HG03196 (cell line): ENCODE measurements at regions not wholly inside any gene's neighbourhood (a gene's known extent, or its start where the extent isn't known, plus 50 kb on each side); places are given as distances from the start of the nearest gene placed in this dataset.
"Not testable (repeated sequence)": the region's sequence is repeated elsewhere in the genome, so short reads cannot be mapped to it uniquely, and the experiment has no call there.

Experiments
- ATAC-seq: cut with Tn5 transposase; IDR thresholded peaks from one replicate; pipeline ENCODE4 v1.9.1; 2021; ENCODE audit not compliant: unreplicated experiment

DNA sequence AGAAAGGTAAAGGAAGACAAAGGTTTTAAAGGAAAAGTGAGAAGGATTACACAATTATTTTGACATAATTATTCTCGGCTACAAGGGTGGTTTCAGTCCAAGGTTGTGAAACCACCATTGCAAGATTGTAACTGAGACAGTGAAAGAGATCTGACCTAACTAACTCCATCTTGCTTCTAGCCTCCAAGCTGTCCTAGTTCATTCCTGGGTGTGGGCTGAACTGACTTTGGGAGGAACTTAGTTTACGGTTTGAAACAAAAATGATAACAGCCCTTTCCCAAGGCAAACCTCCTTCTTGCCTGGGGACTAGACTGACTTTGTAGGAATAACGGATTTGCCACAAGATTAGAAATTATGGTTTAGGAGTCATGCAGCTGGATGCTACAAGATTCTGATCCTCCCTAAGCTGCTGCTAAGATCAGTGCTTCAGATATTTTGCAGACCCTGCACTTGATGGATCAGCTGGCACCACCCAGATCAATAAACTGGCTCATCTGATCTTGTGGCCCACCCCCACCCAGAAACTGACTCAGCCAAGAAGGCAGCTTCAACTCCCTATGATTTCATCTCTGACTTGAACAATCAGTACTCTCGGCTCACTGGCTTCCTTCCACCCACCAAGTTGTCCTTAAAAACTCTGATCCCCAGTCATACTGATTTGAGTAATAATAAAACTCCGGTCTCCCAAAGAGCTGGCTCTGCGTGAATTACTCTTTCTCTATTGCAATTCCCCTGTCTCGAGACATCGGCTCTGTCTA lies 57.7 kb upstream of the AADACL2 start:
- no peak for ATAC-seq

DNA sequence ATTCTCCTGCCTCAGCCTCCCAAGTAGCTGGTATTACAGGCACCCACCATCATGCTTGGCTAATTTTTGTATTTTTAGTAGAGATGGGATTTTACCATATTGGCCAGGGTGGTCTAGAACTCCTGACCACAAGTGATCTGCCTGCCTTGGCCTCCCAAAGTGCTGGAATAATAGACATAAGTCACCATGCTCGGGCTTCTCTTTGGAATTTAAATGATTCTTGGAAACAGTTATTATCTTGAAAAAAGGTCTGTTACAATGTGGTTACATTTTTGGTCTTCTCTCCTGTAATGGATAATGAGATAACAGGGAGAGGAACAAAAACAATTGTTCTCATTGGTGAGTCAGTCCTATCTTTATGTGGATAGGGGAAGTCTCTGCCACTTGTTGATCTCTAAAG lies 59.8 kb upstream of the AADACL2 start:
- ATAC-seq = no peak

DNA sequence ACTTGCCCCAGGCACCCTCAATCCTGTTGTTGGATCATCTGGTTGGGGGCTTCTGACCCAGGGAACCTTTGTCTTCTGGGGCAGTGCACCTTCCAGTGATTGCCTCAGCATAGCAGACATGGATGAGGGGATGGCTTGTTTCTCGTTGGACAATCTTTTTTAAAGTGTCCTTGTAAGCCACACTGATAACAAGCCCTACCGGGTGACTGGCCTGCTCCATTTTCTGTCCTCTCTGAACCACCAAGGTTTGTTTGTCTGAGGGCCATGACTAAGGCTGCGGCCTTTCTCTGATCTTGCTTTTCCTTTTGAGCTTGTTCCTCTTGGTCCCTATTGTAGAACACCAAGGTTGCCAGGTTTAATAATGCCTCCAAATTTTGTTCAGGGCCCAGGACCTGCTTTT lies 66.0 kb upstream of the AADACL2 start:
- ATAC-seq = not testable (repeated sequence)

DNA sequence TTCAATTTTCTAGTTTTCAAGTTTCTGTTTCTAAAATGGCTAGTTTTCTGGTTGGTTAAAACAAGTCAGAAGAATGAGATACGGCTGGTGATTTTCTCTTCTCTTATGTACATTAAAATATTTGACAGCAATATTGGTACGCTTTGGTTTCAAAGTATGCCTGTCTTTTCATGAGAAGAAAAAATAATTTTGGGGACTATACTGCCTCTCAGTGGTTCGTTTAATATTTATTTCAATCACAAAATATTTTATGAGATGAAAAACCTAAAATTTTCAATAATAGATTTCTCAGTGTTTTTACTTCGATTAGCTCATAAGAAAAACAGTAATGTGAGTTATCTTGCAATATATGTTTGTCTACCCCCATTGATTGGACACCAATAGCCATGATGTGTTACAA lies 72.8 kb upstream of the AADACL2 start:
- no peak for ATAC-seq

DNA sequence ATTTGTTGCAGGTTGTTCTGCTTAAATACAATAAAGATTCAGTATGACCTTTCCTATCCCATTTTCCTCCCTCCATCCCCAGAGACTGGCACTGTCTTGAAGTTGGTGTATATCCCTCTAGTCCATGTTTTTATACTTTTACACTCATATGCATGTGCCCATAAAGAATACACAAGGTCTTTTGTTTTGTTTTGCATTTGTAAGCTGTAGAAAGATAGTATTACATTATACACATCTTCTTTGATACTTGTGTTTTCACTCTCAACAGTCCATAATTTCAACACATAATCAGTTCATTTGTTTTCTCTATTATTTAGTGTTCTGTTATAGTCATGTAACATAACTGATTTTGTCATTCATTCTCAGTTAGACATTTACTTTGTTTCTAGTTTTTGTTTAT lies 88.7 kb upstream of the AADACL2 start:
- no peak for ATAC-seq

DNA sequence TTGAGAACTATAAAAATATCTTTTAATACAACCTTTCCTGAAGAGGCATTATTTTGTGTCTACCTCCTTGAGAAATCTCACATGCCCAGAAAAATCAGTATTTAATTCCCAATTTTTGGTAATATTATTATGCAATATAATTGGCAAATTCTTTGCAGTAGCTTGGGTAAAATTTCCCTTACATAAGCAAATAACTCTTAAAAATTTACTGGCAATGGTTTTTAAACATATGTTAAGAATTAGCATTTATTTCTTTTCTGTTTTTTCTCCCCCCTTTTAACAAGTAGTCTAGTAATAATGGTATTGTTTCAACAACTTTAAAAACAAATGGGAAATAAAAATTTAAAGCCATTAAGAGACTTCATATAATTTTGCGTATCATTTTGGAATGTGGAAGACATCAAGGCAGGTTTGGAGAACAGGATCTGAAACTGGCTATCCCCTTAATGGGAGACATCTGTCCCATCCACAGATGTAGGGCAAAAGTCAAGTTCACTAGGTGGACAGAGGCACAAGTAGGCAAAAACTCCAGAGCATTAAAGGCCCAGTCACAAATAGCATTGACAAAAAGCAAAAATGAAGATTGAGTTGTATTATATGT lies 89.6 kb upstream of the AADACL2 start:
- no peak for ATAC-seq

DNA sequence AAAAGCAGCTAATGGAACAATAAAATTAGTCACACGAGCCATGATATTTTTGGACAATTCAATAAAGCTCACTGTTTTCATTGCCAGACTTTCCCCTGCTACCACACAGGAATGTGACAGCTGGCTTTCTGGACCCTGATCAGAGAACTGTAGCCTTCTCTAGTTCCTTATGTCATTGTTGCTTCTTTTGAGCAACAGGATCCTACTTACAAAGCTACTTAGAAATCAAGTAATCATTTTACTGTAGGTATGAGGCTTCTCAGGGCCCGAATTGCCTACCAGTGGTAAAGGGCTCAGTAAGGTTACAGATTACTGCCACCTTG lies 94.3 kb upstream of the AADACL2 start:
- no peak for ATAC-seq

DNA sequence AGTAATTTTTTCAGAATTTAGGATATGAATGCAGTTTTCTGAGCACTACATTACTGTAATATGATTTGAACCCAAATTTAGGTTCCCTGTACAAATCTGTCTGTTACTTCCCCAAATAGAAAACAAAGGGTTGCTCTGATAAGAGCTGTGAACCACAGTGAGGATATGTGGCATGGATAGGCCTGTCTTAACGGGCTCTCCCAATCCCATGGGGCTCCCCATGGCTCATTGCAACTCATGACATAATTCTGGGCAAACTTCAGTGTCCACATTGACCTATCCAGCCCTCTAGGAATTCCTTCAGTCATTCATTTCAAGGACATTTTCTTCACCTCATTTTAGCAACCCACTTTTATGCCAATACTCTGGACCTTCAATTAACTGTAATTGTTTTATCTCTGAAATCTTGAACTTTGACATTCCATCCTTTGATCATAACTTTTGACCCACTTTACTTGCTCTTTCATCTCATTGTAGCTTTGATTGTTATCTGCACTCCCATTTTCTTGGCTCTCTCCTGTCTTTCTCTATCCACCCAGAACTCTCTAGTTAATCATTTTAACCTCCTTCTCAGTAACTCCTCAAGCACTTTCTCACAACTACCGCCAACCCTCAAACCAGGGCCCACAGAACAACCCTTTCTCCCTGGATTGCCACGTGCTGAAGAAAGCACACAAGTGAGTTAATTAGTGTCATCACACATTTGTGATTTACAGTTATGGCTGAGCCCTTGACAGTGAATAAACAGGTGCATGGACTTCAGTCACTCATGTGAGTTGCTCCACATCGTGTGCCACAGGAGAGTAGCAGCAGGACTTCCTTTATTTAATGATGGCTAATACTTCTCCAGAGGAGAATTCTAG lies 94.9 kb upstream of the AADACL2 start:
- no peak for ATAC-seq

DNA sequence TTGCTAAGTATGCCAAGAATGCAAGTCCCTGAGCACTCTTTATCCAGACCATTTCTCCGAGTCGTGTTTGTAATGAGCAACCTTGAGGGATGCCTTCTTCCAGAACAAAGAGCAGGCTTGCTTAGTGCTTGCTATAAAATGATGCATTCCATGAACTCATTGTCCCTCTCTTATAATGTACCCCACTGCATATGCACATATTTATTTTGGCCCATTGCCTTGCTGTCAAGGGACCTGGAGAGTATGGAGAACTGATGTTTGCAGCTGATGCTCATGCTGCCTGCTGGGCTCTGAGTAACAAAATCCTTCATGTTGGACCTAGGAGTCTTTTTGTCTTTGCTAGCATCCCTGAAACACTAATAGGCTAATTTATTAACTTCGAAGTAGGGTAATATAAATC lies 97.8 kb upstream of the AADACL2 start:
- ATAC-seq = no peak

DNA sequence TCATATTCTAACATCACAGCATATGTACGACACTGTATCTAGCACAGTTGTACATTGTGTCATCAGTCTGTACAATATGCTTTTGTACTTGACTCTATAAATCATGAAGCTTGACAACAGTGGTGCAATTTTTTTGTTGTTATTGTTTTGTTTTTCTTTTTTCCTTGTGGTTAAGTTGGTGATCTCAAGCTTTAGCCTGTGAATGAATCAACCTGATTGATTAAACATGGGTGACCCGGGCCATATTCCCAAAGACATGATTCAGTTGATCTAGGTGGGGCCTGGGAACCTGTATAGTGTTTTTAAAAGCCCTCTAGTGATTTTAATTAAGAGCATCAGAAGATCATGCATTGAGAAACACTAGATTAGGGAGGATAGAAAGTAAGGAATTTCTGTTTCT lies 101.8 kb upstream of the AADACL2 start:
- ATAC-seq = no peak

DNA sequence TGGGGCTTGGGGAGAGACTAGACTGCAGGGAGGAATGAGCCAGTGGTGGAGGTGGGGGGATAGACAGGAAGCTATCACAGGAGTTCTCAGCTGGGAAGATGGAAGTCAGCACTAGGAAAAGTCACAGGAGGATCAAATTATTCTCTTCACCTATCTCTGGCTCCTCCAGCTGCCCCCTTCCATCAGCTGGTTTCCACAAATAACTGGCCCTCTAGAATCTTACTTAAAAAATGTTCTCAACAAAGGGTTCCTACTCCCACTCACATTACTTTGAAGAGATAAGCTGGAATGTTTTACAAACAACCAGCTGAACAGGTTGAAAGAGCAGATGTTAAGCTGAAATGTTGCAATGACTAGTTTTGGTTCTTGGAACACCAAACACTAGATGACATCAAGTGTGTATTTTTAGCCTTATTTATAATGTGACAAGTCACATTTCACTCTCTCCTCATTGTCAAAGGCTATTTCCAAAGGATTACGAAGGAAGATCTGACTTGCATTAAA lies 102.7 kb upstream of the AADACL2 start:
- ATAC-seq = no peak

DNA sequence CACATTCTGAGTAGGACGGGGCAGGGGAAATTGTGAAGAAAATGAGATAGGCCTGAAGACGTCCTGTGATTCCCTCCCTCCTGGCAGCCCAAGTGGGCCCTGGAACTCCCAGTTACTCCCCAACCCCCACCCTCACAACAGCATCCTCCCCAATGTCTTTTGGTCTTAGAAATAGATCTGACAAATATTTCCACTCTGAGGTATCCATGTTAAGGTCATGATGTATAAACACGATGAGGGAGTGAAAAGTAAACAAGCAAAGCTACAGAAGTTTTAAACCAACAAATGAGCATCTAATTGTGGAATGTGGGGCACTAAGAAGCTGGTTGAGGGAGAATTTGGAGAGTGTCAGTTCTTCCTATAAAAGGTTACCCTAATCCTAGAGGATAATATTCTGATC lies 103.7 kb upstream of the AADACL2 start:
- ATAC-seq = no peak

DNA sequence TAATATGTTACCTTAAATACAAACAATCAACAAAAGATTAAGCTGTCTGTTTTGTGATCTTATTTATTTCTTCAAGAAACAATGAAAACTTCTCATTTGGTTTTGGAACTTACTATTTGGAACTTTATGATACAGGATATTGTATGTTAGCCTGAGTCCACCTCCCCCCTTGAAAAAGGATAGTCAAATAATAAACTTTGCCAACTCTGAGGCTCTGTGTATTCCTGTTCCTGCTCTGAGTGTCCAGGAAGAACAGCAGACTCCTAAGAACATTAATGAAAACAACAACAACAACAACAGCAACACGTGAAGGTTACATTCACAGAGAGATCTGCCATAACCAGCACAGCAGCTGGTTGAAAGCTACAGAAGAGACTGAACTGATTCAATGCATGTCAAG lies 108.1 kb upstream of the AADACL2 start:
- no peak for ATAC-seq

DNA sequence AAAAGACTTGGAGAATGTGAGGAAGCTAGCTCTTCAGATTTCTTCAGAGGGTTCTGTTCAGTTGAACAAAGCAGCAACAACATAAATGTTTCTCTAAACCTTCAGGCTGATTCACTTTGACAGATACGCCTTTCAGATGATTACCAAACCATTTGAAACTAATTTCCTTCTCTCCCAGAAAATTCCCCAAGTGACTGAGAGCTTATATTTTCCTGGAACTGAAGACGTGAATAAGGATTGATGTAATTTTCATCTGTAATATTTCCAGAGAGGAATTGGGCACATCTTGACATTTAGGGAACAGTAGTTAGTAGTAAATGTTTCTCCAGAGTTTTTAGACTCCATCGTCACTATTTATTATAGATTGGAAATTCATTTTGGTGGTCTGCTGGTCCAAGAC lies 108.6 kb upstream of the AADACL2 start:
- ATAC-seq = no peak

DNA sequence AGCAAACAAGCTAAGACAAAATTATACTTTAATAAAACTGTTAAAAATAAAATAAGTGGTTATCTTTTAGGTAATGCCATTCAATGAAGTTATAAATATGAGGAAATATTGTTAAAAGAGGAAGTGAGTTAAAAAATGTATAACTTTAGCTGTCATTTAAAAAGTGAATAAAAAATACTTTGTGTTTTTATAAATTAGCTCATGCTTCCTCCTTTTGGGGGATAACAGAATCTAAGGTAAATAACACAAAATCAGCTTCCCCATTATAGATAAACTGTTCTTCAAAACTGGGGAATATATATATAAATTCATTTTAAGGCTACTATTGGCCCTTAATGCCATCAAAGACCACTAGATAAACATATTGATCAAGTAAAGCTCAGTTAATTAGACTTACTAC lies 113.7 kb upstream of the AADACL2 start:
- no peak for ATAC-seq

DNA sequence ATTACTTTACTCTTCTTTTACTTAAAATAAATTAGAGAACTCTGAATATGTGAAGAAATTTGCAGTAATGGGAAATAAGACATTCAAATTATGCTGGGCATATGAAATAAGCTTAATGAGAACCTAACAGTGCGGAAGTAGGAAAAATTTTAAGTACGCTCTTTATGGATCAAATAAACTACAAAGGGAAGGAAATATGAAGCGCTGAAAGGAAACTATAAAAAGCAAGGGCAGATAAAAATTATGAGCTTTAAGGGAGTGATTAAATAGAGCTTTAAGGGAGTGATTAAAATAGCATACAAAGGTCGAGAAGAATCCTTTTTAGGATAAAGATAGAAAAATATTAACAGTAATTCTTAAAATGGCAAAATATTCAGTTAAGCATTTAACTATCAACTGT lies 118.3 kb upstream of the AADACL2 start:
- ATAC-seq = no peak

DNA sequence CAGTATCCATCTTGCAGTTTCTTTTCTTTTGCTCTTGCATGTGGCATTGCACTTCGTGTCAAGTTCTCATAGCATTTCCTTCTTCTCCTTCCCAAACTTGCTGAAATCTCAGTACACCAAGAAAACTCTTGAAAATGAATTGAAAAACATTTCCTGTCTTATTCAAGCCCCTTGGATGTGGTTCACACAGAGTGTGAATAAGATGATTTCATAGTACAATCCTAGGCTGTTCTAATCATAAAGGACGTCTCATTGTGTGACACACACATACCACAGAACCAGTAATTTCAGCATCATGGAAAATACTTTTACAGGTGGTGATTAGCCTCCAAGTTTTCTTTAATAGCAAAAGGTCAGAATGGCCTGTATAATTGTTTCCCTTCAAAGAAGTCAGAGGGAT lies 121.6 kb upstream of the AADACL2 start:
- no peak for ATAC-seq

DNA sequence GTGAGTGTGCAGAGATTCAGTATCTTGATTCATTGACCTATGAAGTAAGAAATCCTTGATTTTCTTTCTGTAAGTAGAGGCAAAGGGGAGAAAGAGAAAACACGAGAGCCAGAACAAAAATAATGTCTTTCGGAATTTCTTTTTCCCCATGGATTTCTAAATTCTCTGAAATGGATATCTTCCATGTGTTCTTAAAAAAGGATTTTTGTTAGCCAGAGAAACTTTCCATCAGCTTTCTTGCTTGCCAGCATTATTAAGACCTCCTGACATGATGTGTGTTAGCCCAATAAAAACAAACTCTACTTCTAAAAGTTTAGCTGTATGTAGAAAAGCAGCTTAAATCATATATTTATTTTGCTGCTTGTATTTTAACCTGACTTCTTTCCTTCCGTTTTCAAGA lies 122.3 kb upstream of the AADACL2 start:
- ATAC-seq = no peak

DNA sequence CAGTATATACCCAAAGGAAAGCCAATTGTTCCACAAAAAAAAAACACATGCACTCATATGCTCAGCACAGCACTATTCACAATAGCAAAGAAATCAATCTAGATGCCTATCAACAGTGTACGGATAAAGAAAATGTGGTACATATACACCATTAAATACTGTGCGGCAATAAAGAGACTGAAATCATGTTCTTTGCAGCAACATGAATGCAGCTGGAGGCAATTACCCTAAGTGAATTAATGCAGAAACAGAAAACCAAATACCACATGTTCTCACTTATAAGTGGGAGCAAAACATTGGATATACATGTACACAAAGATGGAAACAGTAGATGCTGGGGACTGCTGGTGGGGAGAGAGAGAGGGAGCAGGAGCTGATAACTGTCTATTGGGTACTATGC lies 124.2 kb upstream of the AADACL2 start:
- no peak for ATAC-seq

DNA sequence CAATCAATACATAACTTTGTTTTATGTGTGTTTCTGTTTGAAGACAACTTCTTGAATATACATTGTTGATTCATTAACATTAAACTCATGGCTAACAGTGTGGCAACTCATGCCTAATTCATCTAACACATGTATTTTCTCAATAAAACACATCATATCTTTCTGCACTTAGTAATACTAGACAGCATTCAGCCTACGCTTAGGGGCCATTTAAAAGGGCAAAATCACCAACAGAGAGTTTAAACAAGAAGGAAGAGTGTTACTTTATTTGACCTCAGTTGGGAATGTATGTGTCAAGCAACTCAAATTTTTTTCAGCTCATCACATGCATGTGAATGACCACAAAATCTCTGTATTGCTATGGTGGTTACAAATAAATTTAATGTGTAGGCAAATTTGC lies 128.8 kb upstream of the AADACL2 start:
- no peak for ATAC-seq

DNA sequence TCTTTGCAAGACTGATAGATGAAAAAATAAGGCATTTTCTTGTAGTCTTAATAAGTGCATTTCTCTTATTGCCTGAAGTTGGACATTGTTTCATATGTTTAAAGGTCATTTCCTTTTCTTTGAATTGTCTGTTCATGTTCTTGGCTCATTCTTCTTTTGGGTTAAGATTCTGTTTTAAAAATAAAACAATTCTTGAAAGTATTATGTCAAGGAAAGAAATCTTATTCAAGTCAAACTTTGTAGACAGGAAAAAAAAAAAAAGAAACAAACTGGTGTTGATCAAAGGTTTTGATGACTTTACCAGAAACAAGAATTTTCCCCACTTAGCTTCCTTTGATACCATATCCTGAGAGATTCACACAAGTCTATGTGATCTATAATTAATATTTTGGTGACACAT lies 132.9 kb upstream of the AADACL2 start:
- ATAC-seq = no peak

DNA sequence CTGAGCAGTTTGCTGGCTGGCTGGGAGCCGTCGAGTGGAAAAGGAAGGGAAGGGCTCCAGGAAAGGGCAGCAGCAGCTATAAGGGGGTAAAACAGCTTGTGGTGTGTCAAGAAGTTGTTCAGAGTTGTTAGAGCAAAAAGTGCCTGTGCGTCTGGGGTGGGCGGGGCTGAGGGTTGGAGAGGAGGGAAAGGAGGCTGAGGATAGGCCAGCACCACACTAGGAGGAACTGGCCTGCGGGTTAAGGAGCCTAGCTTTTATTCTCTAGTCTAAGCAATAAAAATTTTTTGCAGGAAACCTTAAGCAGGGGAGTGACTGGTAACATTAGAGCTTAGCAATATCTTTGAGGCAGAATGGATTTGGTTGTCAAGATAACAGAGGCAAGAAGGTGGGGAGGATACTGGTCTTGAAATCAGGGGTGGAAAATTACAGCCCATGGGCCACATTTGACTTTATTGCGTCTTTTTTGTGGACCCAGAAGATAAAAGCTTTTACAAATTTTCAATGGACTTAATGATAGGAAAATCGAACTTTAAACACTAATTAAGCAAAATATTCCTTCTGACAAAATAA lies 134.5 kb upstream of the AADACL2 start:
- no peak for ATAC-seq
